ENCODE measurements at regions not wholly inside any gene's neighbourhood (a gene's known extent, or its start where the extent isn't known, plus 50 kb on each side); places are given as distances from the start of the nearest gene placed in this dataset.
A peak's percentile ranks its signal among the peaks of the same experiment; 100 is the strongest.

- no peak for TF ChIP-seq CTCF (IDR thresholded peaks at IDR 0.05; ENCODE audit: insufficient read depth, low read depth, low read length)
- ChIA-PET POLR2A (no interaction called here), CTCF (no interaction called here)
- no peak overlapping the region for H3K4me3 ChIP-seq (ENCODE audit: low read depth, low read length)
- DNase-seq (ENCODE audit: low read depth), result no peak
- no peaks in the 10 kb centered on the region for H3K36me3 ChIP-seq (ENCODE audit: control insufficient read depth, insufficient read depth, low read length)
- H3K27me3 ChIP-seq (ENCODE audit: control insufficient read depth, insufficient read depth, low read length), result peaks cover 15% of the 10 kb centered on the region
Measured at GRCh38 chr2:64352292-64352691, 101.7 kb upstream of the LGALSL start.

- no peaks in the 10 kb centered on the region for H3K36me3 ChIP-seq (ENCODE audit: control insufficient read depth, insufficient read depth, low read length)
- DNase-seq (ENCODE audit: low read depth), result peak; percentile 3
- CTCF ChIA-PET, result interaction anchor here (0.6 to 2.1 kb wide), 2 partner anchors 25 to 143 kb away, joined by 3 to 10 read pairs; no protein-coding TSS in a partner anchor
- POLR2A ChIA-PET, result no interaction called here
- no peak overlapping the region for H3K4me3 ChIP-seq (ENCODE audit: low read depth, low read length)
- TF ChIP-seq CTCF (IDR thresholded peaks at IDR 0.05; ENCODE audit: insufficient read depth, low read depth, low read length), result no peak
- peaks cover 16% of the 10 kb centered on the region for H3K27me3 ChIP-seq (ENCODE audit: control insufficient read depth, insufficient read depth, low read length)
Measured at GRCh38 chr2:64354857-64355680, 98.9 kb upstream of the LGALSL start.

GRCh38 chr2:64356906-64357305 is 97.1 kb upstream of the LGALSL start:
- Histone ChIP-seq H3K4me3 (ENCODE audit: low read depth, low read length) (no peak overlapping the region), H3K27me3 (ENCODE audit: control insufficient read depth, insufficient read depth, low read length) (peaks cover 13% of the 10 kb centered on the region), H3K36me3 (ENCODE audit: control insufficient read depth, insufficient read depth, low read length) (no peaks in the 10 kb centered on the region)
- TF ChIP-seq CTCF (IDR thresholded peaks at IDR 0.05; ENCODE audit: insufficient read depth, low read depth, low read length), result no peak
- ChIA-PET POLR2A (no interaction called here), CTCF (interaction anchor here (2.1 kb wide), 1 partner anchor 26 kb away, joined by 10 read pairs; no protein-coding TSS in a partner anchor)
- DNase-seq (ENCODE audit: low read depth), result no peak

- TF ChIP-seq CTCF (IDR thresholded peaks at IDR 0.05; ENCODE audit: insufficient read depth, low read depth, low read length), result no peak
- Histone ChIP-seq H3K27me3 (ENCODE audit: control insufficient read depth, insufficient read depth, low read length) (peaks cover 18% of the 10 kb centered on the region), H3K36me3 (ENCODE audit: control insufficient read depth, insufficient read depth, low read length) (no peaks in the 10 kb centered on the region), H3K4me3 (ENCODE audit: low read depth, low read length) (no peak overlapping the region)
- POLR2A ChIA-PET, result no interaction called here
- no peak for DNase-seq (ENCODE audit: low read depth)
- CTCF ChIA-PET, result no interaction called here
Measured at GRCh38 chr2:64359171-64359891, 94.6 kb upstream of the LGALSL start.

GRCh38 chr2:64359892-64360657 is 93.9 kb upstream of the LGALSL start:
- ChIA-PET POLR2A (no interaction called here), CTCF (interaction anchor here (1.3 kb wide), 1 partner anchor 128 kb away, joined by 6 read pairs; no protein-coding TSS in a partner anchor)
- H3K36me3 ChIP-seq (ENCODE audit: control insufficient read depth, insufficient read depth, low read length), result no peaks in the 10 kb centered on the region
- peaks cover 19% of the 10 kb centered on the region for H3K27me3 ChIP-seq (ENCODE audit: control insufficient read depth, insufficient read depth, low read length)
- DNase-seq (ENCODE audit: low read depth), result peak; percentile 66
- no peak overlapping the region for H3K4me3 ChIP-seq (ENCODE audit: low read depth, low read length)
- no peak for TF ChIP-seq CTCF (IDR thresholded peaks at IDR 0.05; ENCODE audit: insufficient read depth, low read depth, low read length)
